DOHH2 (cell line): ENCODE measurements at regions not wholly inside any gene's neighbourhood (a gene's known extent, or its start where the extent isn't known, plus 50 kb on each side); places are given as distances from the start of the nearest gene placed in this dataset.

ENCODE experiments used
- H3F3A ChIP-seq: fragments of 200-600 bp; sonication (generic), shearing (Covaris generic); 2 replicates; pipeline ENCODE4 v1.6.0; 2016; ENCODE audit warnings: antibody characterized with exemption, mild to moderate bottlenecking; ENCODE audit not compliant: control insufficient read depth, insufficient read depth
- H3K27ac ChIP-seq: fragments of 200-600 bp; sonication (generic); 2 replicates; pipeline ENCODE4 v1.5.1; 2014; ENCODE audit warnings: low read depth, mild to moderate bottlenecking, low read length, moderate library complexity
- H3K27me3 ChIP-seq: fragments of 200-600 bp; sonication (generic); 2 replicates; pipeline ENCODE4 v1.6.1; 2014; ENCODE audit warnings: mild to moderate bottlenecking, low read length, mixed read lengths; ENCODE audit not compliant: control insufficient read depth
- H3K36me3 ChIP-seq: fragments of 200-600 bp; sonication (generic); 2 replicates; pipeline ENCODE4 v1.6.1; 2014; ENCODE audit warnings: mild to moderate bottlenecking, low read length, moderate library complexity, mixed read lengths; ENCODE audit not compliant: control insufficient read depth
- H3K4me1 ChIP-seq: fragments of 200-600 bp; sonication (generic); 2 replicates; pipeline ENCODE4 v1.6.1; 2014; ENCODE audit warnings: mild to moderate bottlenecking, low read length, mixed read lengths; ENCODE audit not compliant: control insufficient read depth
- H3K4me2 ChIP-seq: fragments of 200-600 bp; sonication (generic); 2 replicates; pipeline ENCODE4 v1.6.0; 2014; ENCODE audit warnings: mild to moderate bottlenecking, low read length, moderate library complexity
- H3K4me3 ChIP-seq: fragments of 200-600 bp; sonication (generic); 2 replicates; pipeline ENCODE4 v1.5.1; 2014; ENCODE audit warnings: mild to moderate bottlenecking, low read length, mixed read lengths
- H3K79me2 ChIP-seq: fragments of 200-600 bp; sonication (generic); 2 replicates; pipeline ENCODE4 v1.6.1; 2014; ENCODE audit warnings: mild to moderate bottlenecking, low read length, mixed read lengths; ENCODE audit not compliant: control insufficient read depth
- H3K9me2 ChIP-seq: fragments of 200-600 bp; sonication (generic); replicated peaks from 2 replicates; pipeline ENCODE4 v1.6.1; 2014; ENCODE audit warnings: mild to moderate bottlenecking, low read length, mixed read lengths; ENCODE audit not compliant: control insufficient read depth
- H3K9me3 ChIP-seq: fragments of 200-600 bp; sonication (generic); 2 replicates; pipeline ENCODE4 v1.6.1; 2014; ENCODE audit warnings: antibody characterized with exemption, low read length, mixed read lengths; ENCODE audit not compliant: control insufficient read depth, insufficient read depth
- H4K20me1 ChIP-seq: fragments of 200-600 bp; sonication (generic); 2 replicates; pipeline ENCODE4 v1.6.0; 2014; ENCODE audit warnings: low read depth, mild to moderate bottlenecking, antibody characterized with exemption, low read length, moderate library complexity; ENCODE audit not compliant: control insufficient read depth, insufficient read depth
- CTCF ChIP-seq: fragments of 200-600 bp; sonication (generic); IDR thresholded peaks from one replicate; pipeline ENCODE4 v1.5.1; 2014; ENCODE audit warnings: antibody characterized with exemption, mild to moderate bottlenecking, low read depth, low read length; ENCODE audit not compliant: poor library complexity, severe bottlenecking
- EZH2phosphoT487 ChIP-seq: fragments of 200-600 bp; sonication (generic); IDR thresholded peaks from 2 replicates; pipeline ENCODE4 v1.6.1; 2017; ENCODE audit warnings: borderline replicate concordance, mild to moderate bottlenecking, antibody characterized with exemption, low read length, moderate library complexity, mixed read lengths

- Histone ChIP-seq H3K4me1 (no peaks in the 10 kb centered on the region), H3K4me3 (no peak overlapping the region), H3K27me3 (peaks cover 23% of the 10 kb centered on the region), H3K27ac (no peak overlapping the region), H3F3A (no peaks in the 10 kb centered on the region), H3K79me2 (no peaks in the 10 kb centered on the region), H3K36me3 (no peaks in the 10 kb centered on the region), H3K9me3 (no peaks in the 10 kb centered on the region), H4K20me1 (no peaks in the 10 kb centered on the region), H3K9me2 (no peaks in the 10 kb centered on the region), H3K4me2 (no peak overlapping the region)
- no peak for TF ChIP-seq EZH2phosphoT487
- TF ChIP-seq CTCF, result no peak
Measured at GRCh38 chr3:72597043-72597442, 251.2 kb downstream of the SHQ1 start.

GRCh38 chr3:72595927-72596610 lies 252.2 kb downstream of the SHQ1 start:
- Histone ChIP-seq H3K36me3 (no peaks in the 10 kb centered on the region), H4K20me1 (no peaks in the 10 kb centered on the region), H3F3A (no peaks in the 10 kb centered on the region), H3K4me2 (no peak overlapping the region), H3K9me3 (no peaks in the 10 kb centered on the region), H3K79me2 (no peaks in the 10 kb centered on the region), H3K27ac (no peak overlapping the region), H3K4me3 (no peak overlapping the region), H3K9me2 (no peaks in the 10 kb centered on the region), H3K27me3 (peaks cover 14% of the 10 kb centered on the region), H3K4me1 (no peaks in the 10 kb centered on the region)
- TF ChIP-seq CTCF, result no peak
- TF ChIP-seq EZH2phosphoT487, result no peak

GRCh38 chr3:72595376-72595775 lies 252.9 kb downstream of the SHQ1 start:
- no peaks in the 10 kb centered on the region for H4K20me1 ChIP-seq
- no peaks in the 10 kb centered on the region for H3K9me2 ChIP-seq
- no peak overlapping the region for H3K4me2 ChIP-seq
- H3K27me3 ChIP-seq, result peaks cover 14% of the 10 kb centered on the region
- H3K4me3 ChIP-seq, result no peak overlapping the region
- H3K4me1 ChIP-seq, result no peaks in the 10 kb centered on the region
- no peaks in the 10 kb centered on the region for H3K9me3 ChIP-seq
- H3F3A ChIP-seq, result no peaks in the 10 kb centered on the region
- TF ChIP-seq EZH2phosphoT487 (no peak), CTCF (no peak)
- H3K36me3 ChIP-seq, result no peaks in the 10 kb centered on the region
- no peaks in the 10 kb centered on the region for H3K79me2 ChIP-seq
- no peak overlapping the region for H3K27ac ChIP-seq
